NCI-H146 (cell line): ENCODE measurements at regions not wholly inside any gene's neighbourhood (a gene's known extent, or its start where the extent isn't known, plus 50 kb on each side); places are given as distances from the start of the nearest gene placed in this dataset.
"Not testable (repeated sequence)": the region's sequence is repeated elsewhere in the genome, so short reads cannot be mapped to it uniquely, and the experiment has no call there.

Source experiments
- DNase-seq: peaks from one replicate; lab custom pipeline; 2025; lab: John Stamatoyannopoulos, UW

DNA sequence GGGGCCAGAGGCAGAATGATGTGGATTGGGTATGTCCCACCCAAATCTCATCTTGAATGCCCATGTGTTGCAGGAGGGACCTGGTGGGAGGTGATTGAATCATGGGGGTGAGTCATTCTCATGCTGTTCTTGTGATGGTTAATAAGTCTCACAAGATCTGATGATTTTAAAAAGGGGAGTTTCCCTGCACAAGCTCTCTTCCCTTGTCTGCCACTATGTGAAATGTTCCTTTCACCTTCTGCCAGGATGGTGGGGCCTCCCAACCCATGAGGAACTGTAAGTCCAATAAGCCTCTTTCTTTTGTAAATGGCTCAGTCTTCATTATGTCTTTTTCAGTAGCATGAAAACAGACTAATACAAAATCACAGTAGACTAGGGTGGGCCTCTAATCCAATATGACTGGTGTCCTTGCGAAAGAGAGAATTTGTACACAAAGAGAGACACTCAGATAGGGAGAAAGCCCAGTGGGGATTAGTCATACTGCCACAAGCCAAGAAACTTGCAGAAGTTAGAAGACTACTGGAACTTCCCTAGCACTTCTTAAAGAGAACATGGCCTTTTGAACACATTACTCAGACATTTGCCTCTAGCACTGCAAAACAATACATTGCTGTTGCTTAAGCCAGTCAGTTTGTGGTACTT is 68.4 kb downstream of the ANXA1 start:
- DNase-seq = no peak

DNA sequence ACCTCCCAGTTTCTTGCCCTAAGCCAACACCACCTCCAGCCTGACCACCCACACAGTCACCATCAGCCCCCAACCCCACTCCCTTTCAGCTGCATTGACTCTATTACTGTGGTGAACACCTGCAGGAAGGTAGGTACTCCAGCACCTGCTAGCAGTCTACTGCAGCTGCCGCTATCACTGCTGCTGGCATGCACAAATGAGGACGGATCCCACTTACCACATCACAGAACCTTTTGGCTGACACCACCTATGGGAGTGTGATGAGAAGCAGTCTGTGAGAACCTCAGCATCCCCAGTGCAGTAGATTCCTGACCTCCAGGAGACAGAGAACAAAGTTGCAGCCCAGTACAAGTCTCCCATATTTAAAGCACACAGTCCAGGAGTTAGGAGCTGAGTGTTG is 71.9 kb downstream of the ANXA1 start:
- DNase-seq = no peak

DNA sequence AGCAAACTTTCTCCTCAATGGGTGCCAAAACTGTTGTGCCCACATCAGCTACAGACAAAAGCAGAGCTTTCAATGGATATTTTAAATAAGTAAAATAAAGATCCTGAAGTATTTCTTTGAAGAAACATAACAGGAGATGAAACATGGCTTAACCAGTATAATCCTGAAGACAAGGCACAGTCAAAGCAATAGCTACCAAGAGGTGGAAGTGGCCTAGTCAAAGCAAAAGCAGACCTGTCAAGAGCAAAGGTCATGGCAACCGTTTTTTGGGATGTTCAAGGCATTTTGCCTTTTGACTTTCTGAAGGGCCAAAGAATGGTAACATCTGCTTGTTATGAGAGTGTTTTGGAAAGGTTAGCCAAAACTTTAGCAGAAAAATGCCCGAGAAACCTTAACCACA is 77.9 kb downstream of the ANXA1 start:
- DNase-seq = no peak

DNA sequence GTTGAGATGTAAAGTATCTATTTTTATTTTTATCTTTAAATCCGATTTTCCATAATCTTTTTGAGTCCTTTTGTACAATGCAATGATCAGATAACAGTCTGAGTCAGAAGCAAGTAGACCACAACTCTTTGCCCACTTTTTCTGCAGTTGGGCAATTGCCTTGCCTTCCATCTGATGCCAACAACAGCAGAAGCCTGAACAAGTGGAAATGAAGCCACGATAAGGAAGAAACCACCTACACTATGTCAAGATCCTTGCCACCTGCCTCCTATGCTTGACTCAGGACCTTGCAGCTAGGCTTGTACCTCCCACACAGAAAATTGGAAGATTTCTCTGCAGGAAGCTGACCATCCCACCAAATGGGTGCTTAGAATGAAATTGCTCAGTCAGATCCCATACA is 78.6 kb downstream of the ANXA1 start:
- DNase-seq = no peak

- DNase-seq = no peak
Measured at GRCh38 chr9:73231203-73231602, 79.5 kb downstream of the ANXA1 start.

DNA sequence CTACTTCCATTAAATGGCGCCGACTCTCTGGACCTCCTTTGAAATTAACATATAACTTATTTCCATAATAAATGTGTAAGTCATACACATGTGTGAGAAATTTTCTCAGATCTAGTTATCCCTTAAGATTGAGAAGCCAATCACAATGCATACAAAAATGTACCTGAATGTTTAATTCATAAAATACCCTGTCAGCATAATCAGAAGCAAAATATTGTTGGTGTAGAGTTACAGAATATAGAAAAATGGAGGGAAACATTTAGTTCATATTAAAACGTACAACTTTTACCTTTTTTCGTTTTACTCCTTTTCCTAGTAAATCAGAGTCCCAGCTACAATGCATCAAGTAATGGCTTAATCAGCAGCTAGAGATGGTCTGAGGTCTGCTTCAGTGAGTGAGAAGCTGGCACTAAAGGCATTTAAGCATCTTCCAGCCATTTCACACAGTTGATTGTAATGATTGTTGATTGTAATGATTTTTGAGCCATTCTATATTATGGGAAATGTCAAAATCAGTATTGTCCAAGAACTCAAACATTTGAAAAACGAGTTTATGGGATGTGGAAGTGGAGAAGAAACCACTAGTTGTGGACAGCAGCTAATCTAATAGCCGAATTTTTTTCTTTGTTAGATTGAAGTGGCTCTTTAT is 81.8 kb downstream of the ANXA1 start:
- no peak for DNase-seq

- no peak for DNase-seq
Measured at GRCh38 chr9:73234008-73234360, 82.3 kb downstream of the ANXA1 start.

DNA sequence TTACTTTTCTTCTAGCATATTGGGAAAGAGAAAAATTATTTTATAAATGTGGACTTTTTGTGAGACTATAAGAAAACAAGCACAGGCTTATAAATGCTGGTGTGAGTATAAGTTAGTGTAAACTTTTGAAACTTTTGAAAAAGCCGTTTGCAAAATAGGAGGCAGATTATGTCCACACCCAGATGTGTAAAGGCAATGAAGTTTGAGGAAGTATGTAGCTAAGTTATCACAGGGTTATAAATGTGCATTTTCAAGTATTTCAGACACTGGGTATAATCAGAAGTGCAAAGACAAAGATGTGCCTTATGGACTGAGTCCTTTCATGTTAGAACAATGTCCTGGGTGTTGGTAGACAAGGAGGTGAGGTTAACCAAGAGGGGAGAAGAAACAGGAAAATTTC is 85.5 kb downstream of the ANXA1 start:
- no peak for DNase-seq

DNA sequence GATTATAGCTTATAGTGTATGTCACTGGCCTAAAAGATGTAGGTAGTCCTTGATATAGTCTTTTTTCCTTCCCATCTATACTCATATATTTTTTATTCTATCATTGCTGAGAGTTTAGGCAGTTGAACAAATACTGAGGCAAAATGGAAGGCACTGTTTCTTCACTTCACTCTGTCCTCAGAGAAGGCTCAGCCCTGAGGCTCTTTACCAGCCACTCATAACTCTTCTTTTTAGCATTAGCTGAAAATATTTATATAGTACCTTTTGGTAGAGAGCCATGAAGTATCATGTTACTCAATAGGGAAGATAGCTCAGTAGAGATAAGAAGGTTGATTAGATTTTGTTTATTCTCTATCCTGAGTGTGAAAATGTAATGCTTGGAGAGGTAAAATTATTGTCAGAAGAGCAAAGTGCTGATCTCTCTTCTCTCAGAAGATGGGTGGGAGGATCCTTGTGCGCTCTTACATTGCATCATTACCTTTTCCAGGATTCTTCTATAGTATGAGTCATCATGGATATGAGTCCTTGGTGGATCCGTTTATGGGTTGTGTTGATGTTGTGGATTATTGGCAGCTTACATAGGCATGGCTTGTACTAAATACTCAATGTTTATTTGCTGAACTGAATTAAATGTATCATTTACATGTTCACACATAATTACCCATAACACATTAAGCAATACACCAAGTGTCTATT is 88.1 kb downstream of the ANXA1 start:
- DNase-seq = no peak

DNA sequence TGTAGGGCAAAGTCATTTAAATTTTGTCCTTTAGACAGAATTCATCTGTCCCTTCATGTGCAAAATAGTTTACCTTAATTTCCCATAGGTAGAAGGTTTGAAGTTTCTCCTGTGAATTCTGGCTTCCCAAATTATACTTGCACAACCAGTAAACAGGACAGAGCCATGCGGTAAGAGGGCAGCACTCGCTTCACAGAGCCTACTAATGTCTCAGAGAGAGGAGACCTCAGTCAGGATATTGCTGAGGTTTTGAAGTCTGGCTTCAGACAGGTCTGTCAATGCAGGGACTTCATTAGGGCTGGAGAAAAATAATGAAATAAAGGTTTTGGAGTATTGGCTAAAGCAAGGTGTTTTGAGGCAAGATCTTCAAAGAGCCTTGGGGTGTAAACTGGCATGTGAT is 91.4 kb downstream of the ANXA1 start:
- DNase-seq = no peak

- DNase-seq = no peak
Measured at GRCh38 chr9:73259086-73259696, 107.5 kb downstream of the ANXA1 start.

- DNase-seq = no peak
Measured at GRCh38 chr9:73260506-73260905, 108.8 kb downstream of the ANXA1 start.

DNA sequence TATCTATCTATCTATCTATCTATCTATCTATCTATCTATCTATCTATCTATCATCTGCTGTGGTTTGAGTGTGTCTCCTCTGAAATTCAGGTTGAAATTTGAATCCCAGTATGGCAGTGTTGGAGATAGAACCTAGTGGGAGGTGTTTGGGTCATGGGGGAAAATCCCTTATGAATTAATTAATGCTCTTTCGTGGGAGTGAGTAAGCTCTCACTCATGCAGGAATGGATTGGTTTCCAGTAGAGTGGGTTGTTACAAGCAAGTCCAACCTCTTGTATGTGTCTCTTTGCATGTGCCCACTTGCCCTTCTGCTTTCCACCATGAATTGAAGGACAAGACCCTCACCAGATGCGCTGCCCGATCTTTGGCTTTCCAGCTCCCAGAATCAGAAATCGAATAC is 113.0 kb downstream of the ANXA1 start:
- no peak for DNase-seq

DNA sequence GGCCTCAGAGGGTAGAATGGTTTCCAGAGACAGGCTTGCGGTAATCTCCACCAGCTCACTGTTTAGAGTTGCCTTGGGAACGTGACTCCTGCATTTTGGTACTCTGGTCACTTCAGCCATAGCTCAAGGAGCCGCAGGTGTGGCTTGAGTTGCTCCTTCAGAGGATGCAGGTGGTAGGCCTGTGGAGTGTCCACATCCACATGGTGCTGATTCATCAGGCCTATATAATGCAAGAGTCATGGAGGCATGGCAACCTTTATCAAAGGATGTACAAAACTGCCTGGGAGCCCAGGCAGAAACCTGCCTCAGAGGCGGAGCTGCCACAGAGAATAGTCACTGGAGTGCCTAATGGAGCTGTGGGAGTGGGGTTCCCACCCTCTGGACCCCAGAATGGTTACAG is 114.2 kb downstream of the ANXA1 start:
- DNase-seq = no peak

GRCh38 chr9:73269430-73270101 is 117.9 kb downstream of the ANXA1 start:
- no peak for DNase-seq

DNA sequence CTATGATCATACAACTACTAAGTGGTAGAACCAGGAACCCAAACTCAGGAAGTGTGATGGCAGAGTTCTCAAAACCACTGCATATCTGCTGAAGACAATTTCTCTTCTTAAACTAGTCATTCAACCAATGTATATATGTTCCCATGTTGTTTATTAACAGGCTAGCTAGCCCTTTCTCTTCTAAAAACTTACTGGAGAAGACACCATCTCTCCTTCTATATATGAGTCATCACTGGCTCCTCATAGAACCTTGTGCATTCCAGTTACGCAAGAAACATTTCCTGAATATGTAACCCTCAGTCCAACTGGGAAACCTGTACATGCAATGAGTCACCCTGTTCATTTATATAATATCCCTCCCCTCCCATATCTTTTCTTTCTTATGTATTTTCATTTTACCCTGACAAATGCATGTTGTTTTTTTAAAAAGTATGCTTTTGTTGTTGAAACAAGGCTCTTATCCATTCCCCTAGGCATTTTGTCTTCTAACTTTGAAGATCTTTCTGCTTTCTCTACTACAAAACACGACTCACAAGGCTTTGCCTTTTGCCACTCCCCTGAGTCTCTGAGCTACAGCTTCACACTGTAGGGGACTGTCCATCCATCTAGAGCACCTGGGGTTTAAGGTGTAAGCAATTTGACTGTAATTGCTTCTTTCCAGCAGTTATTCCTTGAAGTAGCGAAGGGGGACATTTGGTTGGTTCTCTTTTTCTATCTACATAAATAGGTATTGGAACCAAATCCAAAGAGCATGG is 119.5 kb downstream of the ANXA1 start:
- DNase-seq = no peak

DNA sequence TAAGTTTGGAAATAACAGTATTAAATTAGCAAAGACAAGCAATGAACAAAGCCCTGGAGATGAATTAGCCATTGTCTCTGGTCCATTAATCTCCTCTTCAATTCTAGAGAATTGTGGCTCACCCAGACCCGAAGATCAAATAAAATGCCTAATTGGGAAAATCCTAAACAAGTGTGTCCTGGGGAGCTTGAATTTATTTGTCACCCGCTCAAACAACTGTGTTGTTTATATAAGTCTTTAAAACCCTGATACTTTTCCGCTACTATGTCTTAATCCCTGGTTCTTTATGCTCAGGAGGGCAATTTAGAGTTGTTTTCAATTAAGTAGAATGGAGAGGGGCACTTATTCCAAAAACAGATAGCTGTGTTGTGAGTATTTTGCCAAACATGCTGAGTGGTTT is 128.4 kb downstream of the ANXA1 start:
- no peak for DNase-seq

GRCh38 chr9:73284377-73284776 is 132.7 kb downstream of the ANXA1 start:
- DNase-seq = no peak

DNA sequence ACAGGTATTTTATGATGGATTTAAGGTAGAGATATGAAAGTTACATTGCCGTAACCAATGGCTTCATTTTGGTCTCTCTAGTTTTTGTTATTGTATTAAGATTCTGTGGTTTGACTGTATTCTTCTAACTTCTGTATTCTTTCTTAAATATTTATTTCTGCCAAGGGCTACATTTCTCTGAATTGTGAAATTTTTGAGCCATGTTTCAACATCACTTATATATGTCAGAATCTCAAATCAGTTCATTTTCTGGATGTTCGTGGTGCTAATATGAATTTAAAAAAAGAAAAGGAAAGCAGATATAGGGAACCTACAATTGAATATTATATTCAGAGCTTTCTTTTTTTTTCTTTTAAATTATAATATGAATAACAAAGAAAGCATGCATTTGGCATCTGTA is 142.7 kb downstream of the ANXA1 start:
- DNase-seq = no peak

DNA sequence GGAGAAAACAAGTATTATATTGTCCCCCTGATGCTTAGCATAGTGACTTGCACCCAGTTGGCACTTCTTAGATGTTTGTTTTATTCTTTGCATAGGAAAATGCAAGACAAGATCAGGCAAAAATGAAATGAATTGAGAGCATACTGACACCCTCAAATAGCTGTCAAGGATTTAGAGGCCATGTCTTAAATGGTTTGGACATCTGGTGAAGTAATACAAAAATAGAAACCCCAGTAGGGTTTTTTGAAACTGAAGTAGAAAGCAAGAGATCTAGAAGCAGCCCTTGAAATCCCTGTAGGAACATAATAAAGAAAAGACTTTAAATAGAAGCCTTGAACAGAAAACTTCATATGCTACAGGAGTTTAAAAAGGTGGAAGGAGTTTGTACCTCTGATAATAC is 174.3 kb downstream of the ANXA1 start:
- DNase-seq = no peak

GRCh38 chr9:73327149-73327548 is 175.5 kb downstream of the ANXA1 start:
- DNase-seq = no peak

DNA sequence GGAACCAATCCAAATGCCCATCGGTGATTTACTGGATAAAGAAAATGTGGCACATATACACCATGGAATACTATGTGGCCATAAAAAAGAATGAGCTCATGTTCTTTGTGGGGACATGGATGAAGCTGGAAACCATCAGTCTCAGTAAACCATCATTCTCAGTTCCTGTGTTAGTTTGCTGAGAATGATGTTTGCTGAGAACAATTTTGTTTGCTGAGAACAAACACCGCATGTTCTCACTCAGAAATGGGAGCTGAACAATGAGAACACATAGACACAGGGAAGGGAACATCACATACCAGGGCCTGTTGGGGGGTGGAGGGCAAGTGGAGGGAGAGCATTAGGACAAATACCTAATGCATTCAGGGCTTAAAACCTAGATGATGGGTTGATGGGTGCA is 185.5 kb downstream of the ANXA1 start:
- DNase-seq = not testable (repeated sequence)
